ENCODE measurements at regions not wholly inside any gene's neighbourhood (a gene's known extent, or its start where the extent isn't known, plus 50 kb on each side); places are given as distances from the start of the nearest gene placed in this dataset.

DNA sequence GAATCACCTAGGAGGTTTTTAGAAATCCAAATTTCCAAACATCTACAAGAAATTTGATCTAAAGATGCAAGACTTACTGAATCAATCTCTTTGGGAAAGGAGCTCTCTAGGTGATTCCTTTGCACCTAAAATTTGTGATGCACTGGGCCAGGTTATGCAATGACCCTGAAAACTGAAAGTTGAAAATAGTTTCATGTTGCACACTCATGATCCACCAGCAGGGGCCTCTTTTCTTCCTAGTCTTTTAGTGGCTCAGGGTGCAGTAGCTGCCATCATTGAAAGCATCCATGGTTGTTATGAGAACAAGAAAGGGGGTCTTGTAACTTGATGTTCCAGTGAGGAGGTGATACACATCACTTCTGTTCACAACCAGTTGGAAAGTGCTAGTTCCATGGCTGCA is 486.8 kb downstream of the PSAT1 start:
- TF ChIP-seq POLR2A (IDR thresholded peaks at IDR 0.05) (no peak), CTCF (IDR thresholded peaks at IDR 0.05) (no peak)
- no peak overlapping the region for H3K4me3 ChIP-seq (replicated peaks in 1 of 3)
- no peak overlapping the region for H3K27ac ChIP-seq
- no peaks in the 10 kb centered on the region for H3K4me1 ChIP-seq
- intact Hi-C loops (cut with DNase I) = no loop called here
- H3K9me3 ChIP-seq = no peaks in the 10 kb centered on the region
- H3K36me3 ChIP-seq = no peaks in the 10 kb centered on the region
- no peak for DNase-seq
- H3K27me3 ChIP-seq = no peaks in the 10 kb centered on the region

- intact Hi-C loops (cut with DNase I) = no loop called here
- Histone ChIP-seq H3K27me3 (no peaks in the 10 kb centered on the region), H3K27ac (no peak overlapping the region), H3K4me1 (no peaks in the 10 kb centered on the region), H3K36me3 (no peaks in the 10 kb centered on the region), H3K4me3 (replicated peaks in 1 of 3) (no peak overlapping the region), H3K9me3 (no peaks in the 10 kb centered on the region)
- DNase-seq = no peak
- WGBS, 2 donors = 40 to 52% methylated on average over 3 of the region's 3 CpGs
- TF ChIP-seq CTCF (IDR thresholded peaks at IDR 0.05) (no peak), POLR2A (IDR thresholded peaks at IDR 0.05) (no peak)
These were observed 489.9 kb downstream of the PSAT1 start for GRCh38 chr9:78786794-78787193.

DNA sequence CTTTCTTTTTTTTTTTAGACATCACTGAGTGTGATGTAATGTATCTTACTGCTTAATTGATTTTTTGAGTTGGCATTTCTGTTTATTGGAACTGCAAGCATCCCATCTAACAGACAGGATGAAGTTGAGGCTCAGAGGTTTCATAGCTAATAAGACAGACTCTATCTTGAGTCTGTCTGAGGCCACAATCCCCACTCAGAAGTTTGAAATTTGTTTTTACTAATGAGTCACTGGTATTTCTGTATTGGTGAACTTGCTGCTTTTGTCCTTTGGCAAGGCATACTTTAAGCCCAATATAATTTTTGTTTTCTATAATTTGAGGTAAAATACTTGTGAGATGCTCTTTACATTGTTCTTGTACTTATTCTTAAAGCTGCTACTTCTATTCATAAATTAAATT is 491.2 kb downstream of the PSAT1 start:
- Histone ChIP-seq H3K27ac (no peak overlapping the region), H3K9me3 (no peaks in the 10 kb centered on the region), H3K36me3 (no peaks in the 10 kb centered on the region), H3K4me1 (no peaks in the 10 kb centered on the region), H3K4me3 (replicated peaks in 1 of 3) (no peak overlapping the region), H3K27me3 (no peaks in the 10 kb centered on the region)
- DNase-seq = no peak
- TF ChIP-seq CTCF (IDR thresholded peaks at IDR 0.05) (no peak), POLR2A (IDR thresholded peaks at IDR 0.05) (no peak)
- intact Hi-C loops (cut with DNase I) = no loop called here

- intact Hi-C loops (cut with DNase I) = no loop called here
- H3K4me1 ChIP-seq = no peaks in the 10 kb centered on the region
- H3K9me3 ChIP-seq = no peaks in the 10 kb centered on the region
- no peak overlapping the region for H3K27ac ChIP-seq
- DNase-seq = no peak
- H3K36me3 ChIP-seq = no peaks in the 10 kb centered on the region
- 78 to 82% methylated on average over 2 of the region's 2 CpGs for WGBS, 2 donors
- H3K27me3 ChIP-seq = no peaks in the 10 kb centered on the region
- TF ChIP-seq CTCF (IDR thresholded peaks at IDR 0.05) (no peak), POLR2A (IDR thresholded peaks at IDR 0.05) (no peak)
- H3K4me3 ChIP-seq (replicated peaks in 1 of 3) = no peak overlapping the region
These were observed 494.9 kb downstream of the PSAT1 start for GRCh38 chr9:78791779-78792178.

DNA sequence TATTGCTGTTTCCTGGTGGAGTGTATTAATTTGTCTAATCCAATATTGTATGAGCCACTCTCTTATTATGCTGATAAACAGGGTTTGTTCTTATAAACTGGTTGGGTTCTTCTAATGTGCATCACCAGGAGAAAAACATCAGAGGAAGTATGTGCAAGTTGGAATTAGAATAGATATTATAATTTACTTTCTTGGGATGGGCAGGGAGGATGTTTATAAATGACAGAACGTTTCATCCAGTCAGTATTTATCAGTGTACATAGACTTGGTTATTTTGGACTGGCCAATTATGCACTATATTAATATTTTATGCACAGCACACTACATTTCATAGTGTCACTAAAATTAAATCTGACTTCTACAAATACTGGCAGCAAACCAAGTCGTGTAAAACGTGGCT is 495.8 kb downstream of the PSAT1 start:
- WGBS, 2 donors = 62 to 66% methylated on average over 3 of the region's 3 CpGs
- TF ChIP-seq POLR2A (IDR thresholded peaks at IDR 0.05) (no peak), CTCF (IDR thresholded peaks at IDR 0.05) (no peak)

More for the DNA sequence above, 495.8 kb downstream of the PSAT1 start:
- Histone ChIP-seq H3K36me3 (no peaks in the 10 kb centered on the region), H3K27me3 (no peaks in the 10 kb centered on the region), H3K4me1 (no peaks in the 10 kb centered on the region), H3K27ac (no peak overlapping the region), H3K4me3 (replicated peaks in 1 of 3) (no peak overlapping the region), H3K9me3 (no peaks in the 10 kb centered on the region)
- intact Hi-C loops (cut with DNase I) = no loop called here
- no peak for DNase-seq

Data from thyroid gland (tissue), 4 donors.